Endodermal cell (in vitro differentiated cells): ENCODE measurements at regions not wholly inside any gene's neighbourhood (a gene's known extent, or its start where the extent isn't known, plus 50 kb on each side); places are given as distances from the start of the nearest gene placed in this dataset.

ENCODE experiments used
- DNase-seq: peaks from one replicate; pipeline ENCODE4 v3.0.0-alpha.2; 2017
- H3K27ac ChIP-seq: 2 replicates; pipeline ENCODE4 v1.5.1; 2013; ENCODE audit warnings: mild to moderate bottlenecking, low read depth, low read length, moderate library complexity
- H3K27me3 ChIP-seq: 2 replicates; pipeline ENCODE4 v1.6.1; 2013; ENCODE audit warnings: mild to moderate bottlenecking, low read length, moderate library complexity; ENCODE audit not compliant: insufficient read depth, control insufficient read depth, poor library complexity, severe bottlenecking
- H3K36me3 ChIP-seq: 2 replicates; pipeline ENCODE4 v1.7.0; 2013; ENCODE audit warnings: mild to moderate bottlenecking, low read length, moderate library complexity; ENCODE audit not compliant: control insufficient read depth, insufficient read depth
- H3K4me1 ChIP-seq: one replicate; pipeline ENCODE4 v1.7.0; 2013; ENCODE audit warnings: low read length; ENCODE audit not compliant: control insufficient read depth, insufficient read depth
- H3K4me3 ChIP-seq: 2 replicates; pipeline ENCODE4 v1.5.1; 2013; ENCODE audit warnings: mild to moderate bottlenecking, low read length, moderate library complexity
- H3K9ac ChIP-seq: 2 replicates; pipeline ENCODE4 v1.6.1; 2013; ENCODE audit warnings: mild to moderate bottlenecking, low read length, moderate library complexity; ENCODE audit not compliant: poor library complexity, severe bottlenecking; ENCODE audit errors: extremely low read depth
- H3K9me3 ChIP-seq: 2 replicates; pipeline ENCODE4 v1.6.1; 2013; ENCODE audit warnings: mild to moderate bottlenecking, low read length, moderate library complexity; ENCODE audit not compliant: control insufficient read depth
- H3K27ac Mint-ChIP-seq: 2 replicates; pipeline ENCODE4 v1.8.0; 2020; ENCODE audit warnings: mixed read lengths
- H3K27me3 Mint-ChIP-seq: 2 replicates; pipeline ENCODE4 v1.8.0; 2021; ENCODE audit warnings: mild to moderate bottlenecking, mixed read lengths; ENCODE audit not compliant: insufficient read depth
- H3K36me3 Mint-ChIP-seq: 2 replicates; pipeline ENCODE4 v1.8.0; 2020; ENCODE audit warnings: low read depth, mixed read lengths
- H3K4me1 Mint-ChIP-seq: 2 replicates; pipeline ENCODE4 v1.8.0; 2020; ENCODE audit warnings: mixed read lengths
- H3K4me3 Mint-ChIP-seq: 2 replicates; pipeline ENCODE4 v1.8.0; 2020; ENCODE audit warnings: mild to moderate bottlenecking, moderate library complexity, mixed read lengths
- H3K9me3 Mint-ChIP-seq: 2 replicates; pipeline ENCODE4 v1.8.0; 2020; ENCODE audit warnings: mild to moderate bottlenecking, mixed read lengths
- CTCF ChIP-seq: fragments of 200-600 bp; sonication (generic); conservative IDR thresholded peaks from 2 replicates; pipeline ENCODE4 v1.5.0; 2021; ENCODE audit warnings: antibody characterized with exemption, mild to moderate bottlenecking
- WGBS, 2 experiments: methylation state at CpG; one replicate each; pipeline versions ENCODE4 v1.1.5 to v1.1.7; 2013; ENCODE audit warnings: missing lambda C conversion rate in 2 of 2, mixed read lengths in 1 of 2; ENCODE audit not compliant: insufficient coverage in 1 of 2, insufficient read length in 1 of 2; 5-methylcytosine and 5-hydroxymethylcytosine counted together

- H3K9me3 ChIP-seq = no peaks in the 10 kb centered on the region
- Mint-ChIP-seq H3K27me3 (no peaks in the 10 kb centered on the region), H3K27ac (no peak overlapping the region), H3K36me3 (no peaks in the 10 kb centered on the region), H3K4me3 (no peak overlapping the region), H3K9me3 (no peaks in the 10 kb centered on the region), H3K4me1 (no peaks in the 10 kb centered on the region)
- no peak for DNase-seq
- H3K9ac ChIP-seq = no peak overlapping the region
- no peak for TF ChIP-seq CTCF
- H3K4me3 ChIP-seq = no peak overlapping the region
- WGBS, 2 experiments = 83% methylated on average over 2 of the region's 2 CpGs; no CpG with 5 or more reads in 1 of the 2 experiments
- no peaks in the 10 kb centered on the region for H3K36me3 ChIP-seq
- no peak overlapping the region for H3K27ac ChIP-seq
- H3K4me1 ChIP-seq = no peaks in the 10 kb centered on the region
- H3K27me3 ChIP-seq = no peaks in the 10 kb centered on the region
Observed at GRCh38 chr3:174498638-174499037, 360.5 kb upstream of the NAALADL2 start.

- H3K36me3 ChIP-seq = no peaks in the 10 kb centered on the region
- no peak overlapping the region for H3K4me3 ChIP-seq
- no peak for DNase-seq
- Mint-ChIP-seq H3K36me3 (no peaks in the 10 kb centered on the region), H3K4me3 (no peak overlapping the region), H3K9me3 (no peaks in the 10 kb centered on the region), H3K27me3 (no peaks in the 10 kb centered on the region), H3K4me1 (no peaks in the 10 kb centered on the region), H3K27ac (no peak overlapping the region)
- H3K9me3 ChIP-seq = no peaks in the 10 kb centered on the region
- TF ChIP-seq CTCF = no peak
- no peak overlapping the region for H3K9ac ChIP-seq
- no peak overlapping the region for H3K27ac ChIP-seq
- 100% methylated on average over 1 of the region's 1 CpG; no CpG with 5 or more reads in 1 of the 2 experiments for WGBS, 2 experiments
- H3K27me3 ChIP-seq = no peaks in the 10 kb centered on the region
- H3K4me1 ChIP-seq = no peaks in the 10 kb centered on the region
Observed at GRCh38 chr3:174505266-174505665, 353.9 kb upstream of the NAALADL2 start.

- H3K9me3 ChIP-seq = no peaks in the 10 kb centered on the region
- 97 to 100% methylated on average over 1 to 3 of the region's 3 CpGs for WGBS, 2 experiments
- no peak overlapping the region for H3K9ac ChIP-seq
Observed at GRCh38 chr3:174524203-174524602, 334.9 kb upstream of the NAALADL2 start.

More at GRCh38 chr3:174524203-174524602, 334.9 kb upstream of the NAALADL2 start:
- no peak overlapping the region for H3K27ac Mint-ChIP-seq
- no peaks in the 10 kb centered on the region for H3K36me3 ChIP-seq
- H3K27me3 Mint-ChIP-seq = no peaks in the 10 kb centered on the region
- TF ChIP-seq CTCF = no peak
- DNase-seq = no peak
- H3K27ac ChIP-seq = no peak overlapping the region
- H3K4me3 Mint-ChIP-seq = no peak overlapping the region
- no peaks in the 10 kb centered on the region for H3K9me3 Mint-ChIP-seq
- H3K4me1 ChIP-seq = no peaks in the 10 kb centered on the region
- no peaks in the 10 kb centered on the region for H3K4me1 Mint-ChIP-seq
- H3K4me3 ChIP-seq = no peak overlapping the region
- no peaks in the 10 kb centered on the region for H3K27me3 ChIP-seq
- H3K36me3 Mint-ChIP-seq = no peaks in the 10 kb centered on the region
